HUES48 (cell line): ENCODE measurements at regions not wholly inside any gene's neighbourhood (a gene's known extent, or its start where the extent isn't known, plus 50 kb on each side); places are given as distances from the start of the nearest gene placed in this dataset.

ENCODE experiments used
- H3K27ac ChIP-seq: one replicate; pipeline ENCODE4 v1.7.0; 2013; ENCODE audit warnings: low read depth, low read length, inconsistent platforms
- H3K27me3 ChIP-seq: 2 replicates; pipeline ENCODE4 v1.6.1; 2013; ENCODE audit warnings: mild to moderate bottlenecking, low read length; ENCODE audit not compliant: control insufficient read depth, insufficient read depth
- H3K36me3 ChIP-seq: 2 replicates; pipeline ENCODE4 v1.6.1; 2013; ENCODE audit warnings: low read length; ENCODE audit not compliant: control insufficient read depth, insufficient read depth
- H3K4me1 ChIP-seq: 2 replicates; pipeline ENCODE4 v1.6.1; 2013; ENCODE audit warnings: mild to moderate bottlenecking, low read length; ENCODE audit not compliant: control insufficient read depth, insufficient read depth
- H3K4me3 ChIP-seq: 2 replicates; pipeline ENCODE4 v1.5.1; 2013; ENCODE audit warnings: mild to moderate bottlenecking, low read depth, low read length
- H3K9ac ChIP-seq: 2 replicates; pipeline ENCODE4 v1.6.1; 2013; ENCODE audit warnings: mild to moderate bottlenecking, low read depth, low read length, moderate library complexity
- H3K9me3 ChIP-seq: 2 replicates; pipeline ENCODE4 v1.6.1; 2013; ENCODE audit warnings: low read length; ENCODE audit not compliant: control insufficient read depth, insufficient read depth

- Histone ChIP-seq H3K4me3 (no peak overlapping the region), H3K4me1 (no peaks in the 10 kb centered on the region; the same call in 1 of the 2 replicates), H3K27ac (no peak overlapping the region), H3K9me3 (no peaks in the 10 kb centered on the region), H3K27me3 (no peaks in the 10 kb centered on the region), H3K9ac (no peak overlapping the region), H3K36me3 (no peaks in the 10 kb centered on the region)
Measured at GRCh38 chr20:21033817-21034216, 72.3 kb downstream of the LINC00237 start.

- no peaks in the 10 kb centered on the region for H3K9me3 ChIP-seq
- no peak overlapping the region for H3K4me3 ChIP-seq
Measured at GRCh38 chr20:21031666-21032065, 74.5 kb downstream of the LINC00237 start.

GRCh38 chr20:21029341-21029740 is 76.8 kb downstream of the LINC00237 start:
- Histone ChIP-seq H3K27me3 (no peaks in the 10 kb centered on the region), H3K9ac (no peak overlapping the region), H3K27ac (no peak overlapping the region), H3K9me3 (no peaks in the 10 kb centered on the region), H3K36me3 (no peaks in the 10 kb centered on the region), H3K4me1 (no peaks in the 10 kb centered on the region; the same call in 1 of the 2 replicates), H3K4me3 (no peak overlapping the region)

More at GRCh38 chr20:21031666-21032065, 74.5 kb downstream of the LINC00237 start:
- Histone ChIP-seq H3K4me1 (no peaks in the 10 kb centered on the region; the same call in 1 of the 2 replicates), H3K27ac (no peak overlapping the region), H3K36me3 (no peaks in the 10 kb centered on the region), H3K27me3 (no peaks in the 10 kb centered on the region), H3K9ac (no peak overlapping the region)

GRCh38 chr20:21028921-21029320 is 77.2 kb downstream of the LINC00237 start:
- no peak overlapping the region for H3K27ac ChIP-seq
- no peaks in the 10 kb centered on the region; the same call in 1 of the 2 replicates for H3K4me1 ChIP-seq
- no peaks in the 10 kb centered on the region for H3K27me3 ChIP-seq
- H3K9ac ChIP-seq, result no peak overlapping the region
- no peak overlapping the region for H3K4me3 ChIP-seq
- H3K36me3 ChIP-seq, result no peaks in the 10 kb centered on the region
- H3K9me3 ChIP-seq, result no peaks in the 10 kb centered on the region

GRCh38 chr20:21028436-21028835 is 77.7 kb downstream of the LINC00237 start:
- Histone ChIP-seq H3K27me3 (no peaks in the 10 kb centered on the region), H3K4me1 (no peaks in the 10 kb centered on the region), H3K4me3 (no peak overlapping the region), H3K36me3 (no peaks in the 10 kb centered on the region), H3K27ac (no peak overlapping the region), H3K9ac (no peak overlapping the region), H3K9me3 (no peaks in the 10 kb centered on the region)

- Histone ChIP-seq H3K9ac (no peak overlapping the region), H3K36me3 (no peaks in the 10 kb centered on the region), H3K4me1 (no peaks in the 10 kb centered on the region), H3K27me3 (no peaks in the 10 kb centered on the region), H3K4me3 (no peak overlapping the region), H3K27ac (no peak overlapping the region), H3K9me3 (no peaks in the 10 kb centered on the region)
Measured at GRCh38 chr20:21027569-21027968, 78.6 kb downstream of the LINC00237 start.

GRCh38 chr20:21026951-21027350 is 79.2 kb downstream of the LINC00237 start:
- no peaks in the 10 kb centered on the region for H3K36me3 ChIP-seq
- no peak overlapping the region for H3K4me3 ChIP-seq
- no peaks in the 10 kb centered on the region for H3K27me3 ChIP-seq
- no peak overlapping the region for H3K9ac ChIP-seq
- no peaks in the 10 kb centered on the region for H3K4me1 ChIP-seq
- H3K27ac ChIP-seq, result no peak overlapping the region
- H3K9me3 ChIP-seq, result no peaks in the 10 kb centered on the region

GRCh38 chr20:21024420-21024819 is 81.7 kb downstream of the LINC00237 start:
- Histone ChIP-seq H3K9me3 (no peaks in the 10 kb centered on the region), H3K36me3 (no peaks in the 10 kb centered on the region), H3K27me3 (no peaks in the 10 kb centered on the region), H3K27ac (no peak overlapping the region), H3K4me1 (peaks cover 15% of the 10 kb centered on the region), H3K9ac (no peak overlapping the region), H3K4me3 (no peak overlapping the region)

GRCh38 chr20:21022925-21023324 is 83.2 kb downstream of the LINC00237 start:
- Histone ChIP-seq H3K4me1 (peaks cover 16% of the 10 kb centered on the region), H3K4me3 (no peak overlapping the region), H3K9ac (no peak overlapping the region), H3K9me3 (no peaks in the 10 kb centered on the region), H3K27ac (no peak overlapping the region), H3K36me3 (no peaks in the 10 kb centered on the region), H3K27me3 (no peaks in the 10 kb centered on the region)

GRCh38 chr20:21021472-21021790 is 84.7 kb downstream of the LINC00237 start:
- H3K27ac ChIP-seq, result no peak overlapping the region
- H3K9ac ChIP-seq, result no peak overlapping the region
- no peaks in the 10 kb centered on the region for H3K36me3 ChIP-seq
- no peaks in the 10 kb centered on the region for H3K9me3 ChIP-seq
- H3K27me3 ChIP-seq, result no peaks in the 10 kb centered on the region
- H3K4me3 ChIP-seq, result no peak overlapping the region
- peaks cover 27% of the 10 kb centered on the region for H3K4me1 ChIP-seq

GRCh38 chr20:21020659-21021471 is 85.3 kb downstream of the LINC00237 start:
- no peak overlapping the region for H3K9ac ChIP-seq
- no peak overlapping the region for H3K27ac ChIP-seq
- no peaks in the 10 kb centered on the region for H3K9me3 ChIP-seq
- peaks cover 27% of the 10 kb centered on the region for H3K4me1 ChIP-seq
- no peaks in the 10 kb centered on the region for H3K36me3 ChIP-seq
- H3K27me3 ChIP-seq, result no peaks in the 10 kb centered on the region
- no peak overlapping the region for H3K4me3 ChIP-seq
